ENCODE measurements at regions not wholly inside any gene's neighbourhood (a gene's known extent, or its start where the extent isn't known, plus 50 kb on each side); places are given as distances from the start of the nearest gene placed in this dataset.

DNA sequence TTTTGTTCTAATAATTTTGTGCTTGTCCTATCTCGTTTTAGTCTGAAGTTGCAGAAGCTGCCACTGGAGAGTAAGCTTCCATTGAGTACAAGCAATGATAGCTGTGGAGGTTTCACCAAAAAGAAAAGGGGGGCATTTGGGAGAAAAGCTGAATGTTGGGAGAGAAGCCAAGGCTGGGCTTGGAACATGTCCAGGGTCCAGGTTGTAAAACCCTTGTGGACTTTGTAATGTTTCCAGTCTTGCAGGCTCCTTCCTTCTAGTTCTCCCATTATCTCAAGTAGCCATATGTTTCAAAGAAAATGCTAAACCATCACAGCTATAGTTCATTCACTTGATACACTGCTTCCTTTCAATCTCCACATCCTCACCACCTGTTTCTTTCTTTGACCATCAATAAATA, 880.2 kb downstream of the NLGN4Y start:
- no peak overlapping the region for H2AFZ ChIP-seq
- H3K4me3 ChIP-seq, result no peak overlapping the region
- H3K27ac ChIP-seq (ENCODE audit: low read depth), result no peak overlapping the region
- H3K9me3 Mint-ChIP-seq, result peaks cover 25% of the 10 kb centered on the region
- H3K4me1 ChIP-seq (ENCODE audit: insufficient read depth), result no peaks in the 10 kb centered on the region
- no peak for TF ChIP-seq NANOG (IDR thresholded peaks at IDR 0.05; ENCODE audit: borderline replicate concordance)
- TF ChIP-seq, protein P1, sequence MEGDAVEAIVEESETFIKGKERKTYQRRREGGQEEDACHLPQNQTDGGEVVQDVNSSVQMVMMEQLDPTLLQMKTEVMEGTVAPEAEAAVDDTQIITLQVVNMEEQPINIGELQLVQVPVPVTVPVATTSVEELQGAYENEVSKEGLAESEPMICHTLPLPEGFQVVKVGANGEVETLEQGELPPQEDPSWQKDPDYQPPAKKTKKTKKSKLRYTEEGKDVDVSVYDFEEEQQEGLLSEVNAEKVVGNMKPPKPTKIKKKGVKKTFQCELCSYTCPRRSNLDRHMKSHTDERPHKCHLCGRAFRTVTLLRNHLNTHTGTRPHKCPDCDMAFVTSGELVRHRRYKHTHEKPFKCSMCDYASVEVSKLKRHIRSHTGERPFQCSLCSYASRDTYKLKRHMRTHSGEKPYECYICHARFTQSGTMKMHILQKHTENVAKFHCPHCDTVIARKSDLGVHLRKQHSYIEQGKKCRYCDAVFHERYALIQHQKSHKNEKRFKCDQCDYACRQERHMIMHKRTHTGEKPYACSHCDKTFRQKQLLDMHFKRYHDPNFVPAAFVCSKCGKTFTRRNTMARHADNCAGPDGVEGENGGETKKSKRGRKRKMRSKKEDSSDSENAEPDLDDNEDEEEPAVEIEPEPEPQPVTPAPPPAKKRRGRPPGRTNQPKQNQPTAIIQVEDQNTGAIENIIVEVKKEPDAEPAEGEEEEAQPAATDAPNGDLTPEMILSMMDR (conservative IDR thresholded peaks at IDR 0.05; ENCODE audit: low read depth in 2 of 2), result no peak
- TF ChIP-seq CREB1 (CRISPR knock-in tag; IDR thresholded peaks at IDR 0.05; ENCODE audit: low read depth), result no peak
- no peak for TF ChIP-seq JUNB (IDR thresholded peaks at IDR 0.05; ENCODE audit: unreplicated experiment)
- no peak for TF ChIP-seq POLR2AphosphoS5 (IDR thresholded peaks at IDR 0.05; ENCODE audit: low read depth)
- TF ChIP-seq ZNF114 (CRISPR knock-in tag; IDR thresholded peaks at IDR 0.05), result no peak
- no peak for TF ChIP-seq EZH2phosphoT487 (IDR thresholded peaks at IDR 0.05; ENCODE audit: unreplicated experiment)
- TF ChIP-seq, protein P2, sequence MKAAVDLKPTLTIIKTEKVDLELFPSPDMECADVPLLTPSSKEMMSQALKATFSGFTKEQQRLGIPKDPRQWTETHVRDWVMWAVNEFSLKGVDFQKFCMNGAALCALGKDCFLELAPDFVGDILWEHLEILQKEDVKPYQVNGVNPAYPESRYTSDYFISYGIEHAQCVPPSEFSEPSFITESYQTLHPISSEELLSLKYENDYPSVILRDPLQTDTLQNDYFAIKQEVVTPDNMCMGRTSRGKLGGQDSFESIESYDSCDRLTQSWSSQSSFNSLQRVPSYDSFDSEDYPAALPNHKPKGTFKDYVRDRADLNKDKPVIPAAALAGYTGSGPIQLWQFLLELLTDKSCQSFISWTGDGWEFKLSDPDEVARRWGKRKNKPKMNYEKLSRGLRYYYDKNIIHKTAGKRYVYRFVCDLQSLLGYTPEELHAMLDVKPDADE (IDR thresholded peaks at IDR 0.05), result no peak
- no peak for TF ChIP-seq STAT1 (IDR thresholded peaks at IDR 0.05; ENCODE audit: unreplicated experiment)
- TF ChIP-seq, protein P3, sequence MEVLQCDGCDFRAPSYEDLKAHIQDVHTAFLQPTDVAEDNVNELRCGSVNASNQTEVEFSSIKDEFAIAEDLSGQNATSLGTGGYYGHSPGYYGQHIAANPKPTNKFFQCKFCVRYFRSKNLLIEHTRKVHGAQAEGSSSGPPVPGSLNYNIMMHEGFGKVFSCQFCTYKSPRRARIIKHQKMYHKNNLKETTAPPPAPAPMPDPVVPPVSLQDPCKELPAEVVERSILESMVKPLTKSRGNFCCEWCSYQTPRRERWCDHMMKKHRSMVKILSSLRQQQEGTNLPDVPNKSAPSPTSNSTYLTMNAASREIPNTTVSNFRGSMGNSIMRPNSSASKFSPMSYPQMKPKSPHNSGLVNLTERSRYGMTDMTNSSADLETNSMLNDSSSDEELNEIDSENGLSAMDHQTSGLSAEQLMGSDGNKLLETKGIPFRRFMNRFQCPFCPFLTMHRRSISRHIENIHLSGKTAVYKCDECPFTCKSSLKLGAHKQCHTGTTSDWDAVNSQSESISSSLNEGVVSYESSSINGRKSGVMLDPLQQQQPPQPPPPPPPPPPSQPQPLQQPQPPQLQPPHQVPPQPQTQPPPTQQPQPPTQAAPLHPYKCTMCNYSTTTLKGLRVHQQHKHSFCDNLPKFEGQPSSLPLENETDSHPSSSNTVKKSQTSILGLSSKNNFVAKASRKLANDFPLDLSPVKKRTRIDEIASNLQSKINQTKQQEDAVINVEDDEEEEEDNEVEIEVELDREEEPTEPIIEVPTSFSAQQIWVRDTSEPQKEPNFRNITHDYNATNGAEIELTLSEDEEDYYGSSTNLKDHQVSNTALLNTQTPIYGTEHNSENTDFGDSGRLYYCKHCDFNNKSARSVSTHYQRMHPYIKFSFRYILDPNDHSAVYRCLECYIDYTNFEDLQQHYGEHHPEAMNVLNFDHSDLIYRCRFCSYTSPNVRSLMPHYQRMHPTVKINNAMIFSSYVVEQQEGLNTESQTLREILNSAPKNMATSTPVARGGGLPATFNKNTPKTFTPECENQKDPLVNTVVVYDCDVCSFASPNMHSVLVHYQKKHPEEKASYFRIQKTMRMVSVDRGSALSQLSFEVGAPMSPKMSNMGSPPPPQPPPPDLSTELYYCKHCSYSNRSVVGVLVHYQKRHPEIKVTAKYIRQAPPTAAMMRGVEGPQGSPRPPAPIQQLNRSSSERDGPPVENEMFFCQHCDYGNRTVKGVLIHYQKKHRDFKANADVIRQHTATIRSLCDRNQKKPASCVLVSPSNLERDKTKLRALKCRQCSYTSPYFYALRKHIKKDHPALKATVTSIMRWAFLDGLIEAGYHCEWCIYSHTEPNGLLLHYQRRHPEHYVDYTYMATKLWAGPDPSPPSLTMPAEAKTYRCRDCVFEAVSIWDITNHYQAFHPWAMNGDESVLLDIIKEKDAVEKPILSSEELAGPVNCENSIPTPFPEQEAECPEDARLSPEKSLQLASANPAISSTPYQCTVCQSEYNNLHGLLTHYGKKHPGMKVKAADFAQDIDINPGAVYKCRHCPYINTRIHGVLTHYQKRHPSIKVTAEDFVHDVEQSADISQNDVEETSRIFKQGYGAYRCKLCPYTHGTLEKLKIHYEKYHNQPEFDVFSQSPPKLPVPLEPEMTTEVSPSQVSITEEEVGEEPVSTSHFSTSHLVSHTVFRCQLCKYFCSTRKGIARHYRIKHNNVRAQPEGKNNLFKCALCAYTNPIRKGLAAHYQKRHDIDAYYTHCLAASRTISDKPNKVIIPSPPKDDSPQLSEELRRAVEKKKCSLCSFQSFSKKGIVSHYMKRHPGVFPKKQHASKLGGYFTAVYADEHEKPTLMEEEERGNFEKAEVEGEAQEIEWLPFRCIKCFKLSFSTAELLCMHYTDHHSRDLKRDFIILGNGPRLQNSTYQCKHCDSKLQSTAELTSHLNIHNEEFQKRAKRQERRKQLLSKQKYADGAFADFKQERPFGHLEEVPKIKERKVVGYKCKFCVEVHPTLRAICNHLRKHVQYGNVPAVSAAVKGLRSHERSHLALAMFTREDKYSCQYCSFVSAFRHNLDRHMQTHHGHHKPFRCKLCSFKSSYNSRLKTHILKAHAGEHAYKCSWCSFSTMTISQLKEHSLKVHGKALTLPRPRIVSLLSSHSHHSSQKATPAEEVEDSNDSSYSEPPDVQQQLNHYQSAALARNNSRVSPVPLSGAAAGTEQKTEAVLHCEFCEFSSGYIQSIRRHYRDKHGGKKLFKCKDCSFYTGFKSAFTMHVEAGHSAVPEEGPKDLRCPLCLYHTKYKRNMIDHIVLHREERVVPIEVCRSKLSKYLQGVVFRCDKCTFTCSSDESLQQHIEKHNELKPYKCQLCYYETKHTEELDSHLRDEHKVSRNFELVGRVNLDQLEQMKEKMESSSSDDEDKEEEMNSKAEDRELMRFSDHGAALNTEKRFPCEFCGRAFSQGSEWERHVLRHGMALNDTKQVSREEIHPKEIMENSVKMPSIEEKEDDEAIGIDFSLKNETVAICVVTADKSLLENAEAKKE (CRISPR knock-in tag; IDR thresholded peaks at IDR 0.05), result no peak
- no peak for TF ChIP-seq ZNF331 (CRISPR knock-in tag; IDR thresholded peaks at IDR 0.05; ENCODE audit: low read depth)
- TF ChIP-seq, protein P4, sequence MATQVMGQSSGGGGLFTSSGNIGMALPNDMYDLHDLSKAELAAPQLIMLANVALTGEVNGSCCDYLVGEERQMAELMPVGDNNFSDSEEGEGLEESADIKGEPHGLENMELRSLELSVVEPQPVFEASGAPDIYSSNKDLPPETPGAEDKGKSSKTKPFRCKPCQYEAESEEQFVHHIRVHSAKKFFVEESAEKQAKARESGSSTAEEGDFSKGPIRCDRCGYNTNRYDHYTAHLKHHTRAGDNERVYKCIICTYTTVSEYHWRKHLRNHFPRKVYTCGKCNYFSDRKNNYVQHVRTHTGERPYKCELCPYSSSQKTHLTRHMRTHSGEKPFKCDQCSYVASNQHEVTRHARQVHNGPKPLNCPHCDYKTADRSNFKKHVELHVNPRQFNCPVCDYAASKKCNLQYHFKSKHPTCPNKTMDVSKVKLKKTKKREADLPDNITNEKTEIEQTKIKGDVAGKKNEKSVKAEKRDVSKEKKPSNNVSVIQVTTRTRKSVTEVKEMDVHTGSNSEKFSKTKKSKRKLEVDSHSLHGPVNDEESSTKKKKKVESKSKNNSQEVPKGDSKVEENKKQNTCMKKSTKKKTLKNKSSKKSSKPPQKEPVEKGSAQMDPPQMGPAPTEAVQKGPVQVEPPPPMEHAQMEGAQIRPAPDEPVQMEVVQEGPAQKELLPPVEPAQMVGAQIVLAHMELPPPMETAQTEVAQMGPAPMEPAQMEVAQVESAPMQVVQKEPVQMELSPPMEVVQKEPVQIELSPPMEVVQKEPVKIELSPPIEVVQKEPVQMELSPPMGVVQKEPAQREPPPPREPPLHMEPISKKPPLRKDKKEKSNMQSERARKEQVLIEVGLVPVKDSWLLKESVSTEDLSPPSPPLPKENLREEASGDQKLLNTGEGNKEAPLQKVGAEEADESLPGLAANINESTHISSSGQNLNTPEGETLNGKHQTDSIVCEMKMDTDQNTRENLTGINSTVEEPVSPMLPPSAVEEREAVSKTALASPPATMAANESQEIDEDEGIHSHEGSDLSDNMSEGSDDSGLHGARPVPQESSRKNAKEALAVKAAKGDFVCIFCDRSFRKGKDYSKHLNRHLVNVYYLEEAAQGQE (IDR thresholded peaks at IDR 0.05; ENCODE audit: unreplicated experiment), result no peak
- H3K4me1 Mint-ChIP-seq, result peaks cover 6% of the 10 kb centered on the region; the same call in 2 of the 3 replicates
- no peaks in the 10 kb centered on the region for H3K79me2 ChIP-seq (replicated peaks; ENCODE audit: insufficient read depth)
- no peak for DNase-seq (ENCODE audit: low spot score)
- H3F3A ChIP-seq (replicated peaks; ENCODE audit: low read depth), result no peaks in the 10 kb centered on the region
- H3K27me3 ChIP-seq (ENCODE audit: insufficient read depth), result no peaks in the 10 kb centered on the region
- no peaks in the 10 kb centered on the region for H4K20me1 ChIP-seq (replicated peaks; ENCODE audit: insufficient read depth)
- H3K4me2 ChIP-seq, result no peak overlapping the region
- no peaks in the 10 kb centered on the region for H3K36me3 ChIP-seq (ENCODE audit: insufficient read depth)
- no peak overlapping the region for H3K4me3 Mint-ChIP-seq
- peaks cover 3% of the 10 kb centered on the region for H3K27me3 Mint-ChIP-seq (ENCODE audit: insufficient read depth, low read depth, poor library complexity)
- H3K36me3 Mint-ChIP-seq (ENCODE audit: low read depth), result peaks cover 33% of the 10 kb centered on the region
- no peak for ATAC-seq
- H3K9me2 ChIP-seq (ENCODE audit: insufficient read depth), result no peaks in the 10 kb centered on the region
- H3K27ac Mint-ChIP-seq, result no peak overlapping the region
